CD4-positive, alpha-beta T cell treated with Interleukin-12 subunit alpha and Interleukin-12 subunit beta, for 1 hour (primary cell): ENCODE measurements at regions not wholly inside any gene's neighbourhood (a gene's known extent, or its start where the extent isn't known, plus 50 kb on each side); places are given as distances from the start of the nearest gene placed in this dataset.
"Not testable (repeated sequence)": the region's sequence is repeated elsewhere in the genome, so short reads cannot be mapped to it uniquely, and the experiment has no call there.

ENCODE experiments used
- DNase-seq: peaks from one replicate; pipeline ENCODE4 v3.0.0-alpha.2; 2020

- no peak for DNase-seq
These were observed 464.4 kb upstream of the POM121L12 start for GRCh38 chr7:52571026-52571425.

GRCh38 chr7:52569151-52569550 is 466.3 kb upstream of the POM121L12 start:
- no peak for DNase-seq

- no peak for DNase-seq
These were observed 469.5 kb upstream of the POM121L12 start for GRCh38 chr7:52565974-52566373.

GRCh38 chr7:52555805-52556204 is 479.6 kb upstream of the POM121L12 start:
- DNase-seq: no peak

- no peak for DNase-seq
These were observed 488.0 kb upstream of the POM121L12 start for GRCh38 chr7:52547308-52547910.

GRCh38 chr7:52541198-52541765 is 494.2 kb upstream of the POM121L12 start:
- not testable (repeated sequence) for DNase-seq

- no peak for DNase-seq
These were observed 495.4 kb upstream of the POM121L12 start for GRCh38 chr7:52540041-52540440.

- no peak for DNase-seq
These were observed 496.0 kb upstream of the POM121L12 start for GRCh38 chr7:52539414-52539813.

- DNase-seq: no peak
These were observed 498.4 kb upstream of the POM121L12 start for GRCh38 chr7:52537051-52537450.

- DNase-seq: no peak
These were observed 509.6 kb upstream of the POM121L12 start for GRCh38 chr7:52525772-52526341.

GRCh38 chr7:52518869-52519268 is 516.6 kb upstream of the POM121L12 start:
- no peak for DNase-seq

GRCh38 chr7:52512656-52513055 is 522.8 kb upstream of the POM121L12 start:
- no peak for DNase-seq

GRCh38 chr7:52507546-52508255 is 527.7 kb upstream of the POM121L12 start:
- DNase-seq: no peak

GRCh38 chr7:52506325-52506724 is 529.1 kb upstream of the POM121L12 start:
- DNase-seq: no peak

- no peak for DNase-seq
These were observed 530.9 kb upstream of the POM121L12 start for GRCh38 chr7:52504561-52504960.

GRCh38 chr7:52502281-52502680 is 533.2 kb upstream of the POM121L12 start:
- no peak for DNase-seq

GRCh38 chr7:52501696-52502095 is 533.7 kb upstream of the POM121L12 start:
- no peak for DNase-seq

- no peak for DNase-seq
These were observed 534.6 kb upstream of the POM121L12 start for GRCh38 chr7:52500841-52501240.

- DNase-seq: no peak
These were observed 537.1 kb upstream of the POM121L12 start for GRCh38 chr7:52498366-52498765.

GRCh38 chr7:52486267-52486666 is 549.2 kb upstream of the POM121L12 start:
- DNase-seq: no peak

GRCh38 chr7:52482076-52482475 is 553.4 kb upstream of the POM121L12 start:
- no peak for DNase-seq

- no peak for DNase-seq
These were observed 553.9 kb upstream of the POM121L12 start for GRCh38 chr7:52481571-52481970.

- DNase-seq: no peak
These were observed 555.4 kb upstream of the POM121L12 start for GRCh38 chr7:52479990-52480389.

- DNase-seq: no peak
These were observed 560.3 kb upstream of the POM121L12 start for GRCh38 chr7:52475001-52475582.
